GM18519 (cell line): ENCODE measurements at regions not wholly inside any gene's neighbourhood (a gene's known extent, or its start where the extent isn't known, plus 50 kb on each side); places are given as distances from the start of the nearest gene placed in this dataset.

ENCODE experiments used
- ATAC-seq: cut with Tn5 transposase; IDR thresholded peaks from one replicate; pipeline ENCODE4 v1.9.1; 2021; ENCODE audit warnings: mild to moderate bottlenecking, moderate library complexity; ENCODE audit not compliant: unreplicated experiment, low FRiP score

- ATAC-seq: no peak
These were observed 408.0 kb upstream of the SPOCK3 start for GRCh38 chr4:167642250-167642649.

- no peak for ATAC-seq
These were observed 411.1 kb upstream of the SPOCK3 start for GRCh38 chr4:167645358-167645757.

DNA sequence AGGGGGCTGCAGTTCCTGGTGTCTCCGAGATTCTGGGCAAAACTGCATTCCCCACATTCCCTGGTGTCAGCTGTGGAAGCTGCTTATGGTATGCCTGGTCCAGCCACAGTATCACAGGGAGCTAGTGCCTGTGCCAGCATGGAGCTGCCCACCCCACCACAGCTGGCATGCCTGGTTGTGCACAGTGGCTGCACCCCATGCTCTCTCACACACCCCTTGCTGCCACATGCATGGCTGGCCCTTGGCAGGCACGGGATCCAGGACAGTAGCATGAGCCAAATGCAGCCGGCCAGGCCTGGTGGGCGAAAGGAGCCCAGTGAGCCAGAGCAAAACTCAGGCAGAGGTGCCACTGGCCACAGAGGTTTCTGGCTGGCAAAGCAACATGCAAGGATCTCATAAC, 418.0 kb upstream of the SPOCK3 start:
- no peak for ATAC-seq

GRCh38 chr4:167688660-167689142, 403.6 kb upstream of the ANXA10 start:
- no peak for ATAC-seq

- ATAC-seq: no peak
These were observed 389.9 kb upstream of the ANXA10 start for GRCh38 chr4:167702391-167702790.

GRCh38 chr4:167711517-167711916, 380.8 kb upstream of the ANXA10 start:
- no peak for ATAC-seq

GRCh38 chr4:167713756-167714155, 378.6 kb upstream of the ANXA10 start:
- ATAC-seq: no peak

DNA sequence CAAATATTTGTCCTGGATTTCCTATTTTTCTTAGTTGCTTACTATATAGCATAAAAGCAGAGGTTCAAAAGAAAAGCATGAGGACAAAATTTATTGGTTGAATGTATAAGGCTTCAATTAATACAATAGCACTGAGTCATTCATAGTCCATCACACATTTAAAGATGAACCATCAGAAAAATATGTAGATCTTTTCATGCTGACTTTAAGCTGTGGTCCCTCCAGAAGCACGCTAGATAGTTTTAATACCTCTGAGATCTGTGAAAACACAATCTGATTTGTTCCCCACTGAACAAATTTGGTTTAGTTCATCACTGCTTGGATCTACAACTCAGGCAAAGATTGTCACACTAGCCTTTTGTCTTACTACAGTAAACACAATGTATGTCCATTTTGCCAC, 377.2 kb upstream of the ANXA10 start:
- no peak for ATAC-seq

GRCh38 chr4:167717495-167717894, 374.8 kb upstream of the ANXA10 start:
- no peak for ATAC-seq

DNA sequence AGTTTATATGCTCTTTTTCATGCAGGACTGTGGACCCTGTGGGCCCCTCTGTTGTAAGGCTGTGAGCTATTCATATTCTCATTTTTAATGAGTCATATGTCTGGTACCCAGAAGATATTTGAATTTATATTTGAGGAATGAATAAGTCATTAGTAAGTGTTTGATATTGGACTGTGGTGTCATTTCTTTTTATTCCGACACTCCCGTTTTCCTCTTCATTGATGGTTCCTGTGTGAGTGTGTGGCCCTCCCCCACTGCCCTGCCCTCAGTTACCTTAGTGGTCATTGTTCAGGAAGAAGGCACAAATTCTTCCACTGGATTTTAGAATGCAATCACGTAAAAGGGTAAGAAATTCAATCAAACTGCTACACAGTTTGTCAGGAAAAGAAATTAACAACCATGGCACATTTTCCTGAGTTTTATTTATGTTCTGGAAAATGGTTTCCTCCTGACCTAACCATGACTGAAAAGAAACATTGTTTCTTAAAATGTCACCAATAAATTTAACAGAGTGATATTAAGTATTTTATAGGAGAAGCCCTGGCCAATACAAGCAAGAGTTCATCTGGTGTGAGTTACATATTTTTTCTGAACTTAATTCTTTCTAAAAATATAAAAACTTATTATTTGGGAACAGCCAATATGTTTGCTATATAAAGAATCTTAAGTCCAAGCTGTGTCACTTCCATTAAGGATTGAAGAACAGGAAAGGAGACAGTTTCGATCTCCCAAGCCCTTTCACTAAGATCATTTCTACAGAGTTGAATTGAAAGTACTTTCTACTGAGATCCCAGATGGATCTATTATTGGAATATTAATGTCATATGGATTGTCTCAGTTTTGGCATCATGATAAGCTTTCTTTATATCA, 370.5 kb upstream of the ANXA10 start:
- no peak for ATAC-seq

DNA sequence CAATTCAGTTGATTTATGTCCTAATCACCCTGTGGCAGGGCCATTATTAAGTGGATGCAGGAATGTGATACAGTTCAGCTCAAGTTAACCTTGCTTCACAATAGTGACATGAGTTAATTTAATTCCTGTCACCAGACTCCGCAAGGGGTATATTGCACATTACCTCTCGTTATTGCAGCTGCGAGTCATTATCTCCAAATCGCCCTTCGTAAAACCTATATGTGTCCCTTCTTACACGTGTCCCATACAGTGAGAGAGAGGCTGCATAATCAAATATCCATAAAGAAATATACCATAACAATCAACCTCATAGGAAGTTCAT, 369.9 kb upstream of the ANXA10 start:
- no peak for ATAC-seq

GRCh38 chr4:167724941-167725340, 367.4 kb upstream of the ANXA10 start:
- ATAC-seq: no peak

- no peak for ATAC-seq
These were observed 361.6 kb upstream of the ANXA10 start for GRCh38 chr4:167730769-167731168.

DNA sequence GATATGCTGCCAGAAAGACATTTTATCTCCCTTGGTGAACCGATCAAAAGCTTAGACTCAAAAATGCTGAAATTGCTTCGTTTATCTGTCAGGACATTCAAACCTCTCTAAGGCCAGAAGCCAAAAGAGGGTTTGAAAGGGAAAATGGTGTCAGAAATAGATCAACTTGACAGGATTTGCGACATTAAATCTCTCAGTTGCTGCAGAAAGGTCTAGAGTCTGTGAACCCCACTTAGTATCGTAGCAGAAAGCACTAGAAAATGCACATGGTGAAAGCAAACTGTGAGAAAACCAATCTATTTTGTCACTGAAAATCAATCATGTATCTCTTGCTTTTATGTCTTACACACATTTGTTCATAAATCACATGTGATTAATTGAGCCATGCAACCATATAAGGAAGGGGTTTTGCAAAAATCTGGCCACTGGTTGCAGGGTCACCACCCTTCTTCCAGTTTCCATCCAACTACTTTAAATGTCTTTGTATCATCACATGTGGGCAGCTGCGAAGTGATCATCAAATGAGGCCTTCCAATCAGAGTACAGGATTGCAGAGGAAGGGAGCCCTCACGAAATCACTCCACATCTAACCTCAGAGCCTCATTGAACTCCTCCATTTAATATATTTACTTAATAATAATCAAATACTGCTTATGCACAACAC, 347.2 kb upstream of the ANXA10 start:
- ATAC-seq: no peak

- no peak for ATAC-seq
These were observed 325.1 kb upstream of the ANXA10 start for GRCh38 chr4:167767281-167767680.

DNA sequence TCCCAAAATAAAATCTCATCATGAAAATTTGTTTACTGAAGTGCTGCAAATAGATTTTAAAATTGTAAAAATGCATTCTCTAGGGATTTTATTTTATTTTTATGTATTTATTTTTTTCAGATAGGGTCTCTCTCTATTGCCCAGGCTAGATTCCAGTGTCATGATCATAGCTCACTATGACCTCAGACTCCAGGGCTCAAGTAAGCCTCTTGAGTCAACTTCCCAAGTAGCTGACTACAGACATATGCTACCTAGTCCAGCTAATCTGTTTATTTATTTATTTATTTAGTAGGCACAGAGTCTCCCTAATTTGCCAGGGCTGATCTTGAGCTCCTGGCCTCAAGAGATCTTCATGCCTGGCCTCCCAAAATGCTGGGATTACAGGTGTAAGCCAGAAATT, 317.7 kb upstream of the ANXA10 start:
- no peak for ATAC-seq

- ATAC-seq: no peak
These were observed 317.0 kb upstream of the ANXA10 start for GRCh38 chr4:167775375-167775774.

- no peak for ATAC-seq
These were observed 313.1 kb upstream of the ANXA10 start for GRCh38 chr4:167779280-167779679.

- ATAC-seq: peak; percentile 67
These were observed 312.5 kb upstream of the ANXA10 start for GRCh38 chr4:167779864-167780263.

- ATAC-seq: no peak
These were observed 307.5 kb upstream of the ANXA10 start for GRCh38 chr4:167784826-167785225.

DNA sequence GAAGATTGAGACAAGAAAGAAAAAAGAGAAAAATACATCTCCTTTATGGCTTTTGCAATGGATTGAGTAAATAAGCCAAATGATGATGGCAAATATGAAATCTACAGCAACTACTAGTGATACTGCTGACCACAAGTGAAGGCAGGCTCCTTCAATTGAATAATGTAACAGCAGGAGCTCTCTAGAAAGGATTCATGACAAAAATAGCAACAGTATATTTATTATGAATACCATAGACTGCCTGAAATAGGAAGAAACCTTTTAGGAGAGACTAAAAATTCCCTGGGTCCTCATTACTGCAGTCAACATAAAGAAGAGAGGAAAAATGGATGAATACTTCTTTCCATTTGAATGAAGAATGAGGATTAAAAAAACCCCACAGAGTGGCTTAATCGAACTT, 306.8 kb upstream of the ANXA10 start:
- ATAC-seq: no peak

GRCh38 chr4:167786504-167786903, 305.8 kb upstream of the ANXA10 start:
- no peak for ATAC-seq
